22Rv1 (cell line): ENCODE measurements at regions not wholly inside any gene's neighbourhood (a gene's known extent, or its start where the extent isn't known, plus 50 kb on each side); places are given as distances from the start of the nearest gene placed in this dataset.

Source experiments
- ZFX ChIP-seq: fragments of 450-650 bp; IDR thresholded peaks from 2 replicates; pipeline ENCODE4 v1.6.1; 2017; ENCODE audit warnings: antibody characterized with exemption, borderline replicate concordance
- TF ChIP-seq, protein P1 (sequence below): fragments of 450-650 bp; IDR thresholded peaks from 2 replicates; pipeline ENCODE4 v1.5.1; 2017; ENCODE audit warnings: mild to moderate bottlenecking

DNA sequence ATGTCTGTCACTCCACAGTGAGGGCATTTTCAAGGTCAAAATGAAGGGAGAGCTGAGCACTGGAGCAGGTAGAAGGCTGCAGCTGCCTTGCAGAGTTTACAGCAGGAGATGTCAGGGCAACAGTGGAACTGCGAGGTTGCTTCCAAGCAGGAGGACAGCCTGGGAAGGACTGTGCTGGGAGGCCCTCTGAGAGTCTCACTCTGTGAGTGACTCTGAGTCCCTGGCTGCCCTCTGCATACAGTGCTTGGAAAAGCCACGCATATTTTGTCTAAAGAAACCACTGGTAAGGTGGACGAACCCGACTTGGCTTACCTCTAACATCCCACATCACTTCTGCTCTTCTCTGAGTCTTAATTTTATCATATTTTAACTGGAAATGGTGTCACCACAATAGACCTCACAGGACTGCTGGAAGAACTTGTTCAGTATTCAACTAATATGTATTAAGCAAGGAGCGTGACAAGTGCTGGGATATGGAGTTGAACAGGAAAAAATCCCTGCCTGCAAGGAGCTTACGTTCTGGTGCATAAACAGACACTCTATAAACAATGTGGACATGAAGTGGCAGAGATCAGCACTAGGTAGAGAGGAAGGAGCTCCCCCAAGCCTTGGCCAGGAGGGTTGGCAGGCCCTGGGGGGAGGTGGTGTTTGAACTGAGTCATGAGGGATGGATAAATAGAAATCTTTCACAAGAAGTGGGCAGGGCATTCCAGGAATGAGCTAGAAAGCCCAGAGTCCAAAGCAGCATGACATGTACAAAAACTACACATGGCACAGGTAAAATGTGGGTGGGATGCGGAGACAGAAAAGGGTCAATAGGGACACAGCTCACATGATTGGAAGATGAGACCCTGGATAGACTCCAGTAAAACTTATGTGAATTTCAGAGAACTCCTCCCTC is 64.0 kb upstream of the FOXE1 start:
- TF ChIP-seq, protein P1, sequence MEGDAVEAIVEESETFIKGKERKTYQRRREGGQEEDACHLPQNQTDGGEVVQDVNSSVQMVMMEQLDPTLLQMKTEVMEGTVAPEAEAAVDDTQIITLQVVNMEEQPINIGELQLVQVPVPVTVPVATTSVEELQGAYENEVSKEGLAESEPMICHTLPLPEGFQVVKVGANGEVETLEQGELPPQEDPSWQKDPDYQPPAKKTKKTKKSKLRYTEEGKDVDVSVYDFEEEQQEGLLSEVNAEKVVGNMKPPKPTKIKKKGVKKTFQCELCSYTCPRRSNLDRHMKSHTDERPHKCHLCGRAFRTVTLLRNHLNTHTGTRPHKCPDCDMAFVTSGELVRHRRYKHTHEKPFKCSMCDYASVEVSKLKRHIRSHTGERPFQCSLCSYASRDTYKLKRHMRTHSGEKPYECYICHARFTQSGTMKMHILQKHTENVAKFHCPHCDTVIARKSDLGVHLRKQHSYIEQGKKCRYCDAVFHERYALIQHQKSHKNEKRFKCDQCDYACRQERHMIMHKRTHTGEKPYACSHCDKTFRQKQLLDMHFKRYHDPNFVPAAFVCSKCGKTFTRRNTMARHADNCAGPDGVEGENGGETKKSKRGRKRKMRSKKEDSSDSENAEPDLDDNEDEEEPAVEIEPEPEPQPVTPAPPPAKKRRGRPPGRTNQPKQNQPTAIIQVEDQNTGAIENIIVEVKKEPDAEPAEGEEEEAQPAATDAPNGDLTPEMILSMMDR: no peak
- TF ChIP-seq ZFX: no peak
